ENCODE measurements at regions not wholly inside any gene's neighbourhood (a gene's known extent, or its start where the extent isn't known, plus 50 kb on each side); places are given as distances from the start of the nearest gene placed in this dataset.

- 83% methylated on average over 4 of the region's 4 CpGs for WGBS
- ATAC-seq (no peak), DNase-seq (no peak)
- intact Hi-C loops (cut with DNase I), result no loop called here
- Histone ChIP-seq H3K27me3 (ENCODE audit: control insufficient read depth, insufficient read depth) (no peaks in the 10 kb centered on the region), H3K9me3 (ENCODE audit: control insufficient read depth, low read length) (no peaks in the 10 kb centered on the region), H3K27ac (ENCODE audit: low read length) (no peak overlapping the region), H3K4me3 (ENCODE audit: low read length) (no peak overlapping the region), H3K4me1 (ENCODE audit: control insufficient read depth, insufficient read depth, low read length) (no peaks in the 10 kb centered on the region)
Observed at GRCh38 chr10:61336831-61337230, 116.3 kb downstream of the TMEM26 start.

DNA sequence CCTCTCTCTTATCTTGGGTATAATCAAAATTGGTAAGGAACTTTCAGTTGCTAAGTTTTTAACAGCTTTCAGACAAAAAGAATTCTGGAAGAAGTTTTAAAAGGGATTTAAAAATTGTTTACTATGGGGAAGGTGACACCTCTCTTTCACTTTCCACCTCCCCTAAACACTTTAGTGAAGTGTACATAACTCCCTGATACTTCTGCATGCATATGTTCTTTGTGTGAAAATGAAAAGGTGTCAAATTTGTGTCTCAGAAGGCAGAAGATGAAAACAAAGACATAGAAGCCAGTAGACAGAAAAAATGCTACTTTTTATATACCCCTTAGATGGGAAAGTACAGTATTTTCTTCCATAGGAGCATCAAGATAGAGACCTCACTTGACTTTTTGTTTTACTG, 117.8 kb downstream of the TMEM26 start:
- Histone ChIP-seq H3K4me1 (ENCODE audit: control insufficient read depth, insufficient read depth, low read length) (no peaks in the 10 kb centered on the region), H3K27me3 (ENCODE audit: control insufficient read depth, insufficient read depth) (no peaks in the 10 kb centered on the region), H3K9me3 (ENCODE audit: control insufficient read depth, low read length) (no peaks in the 10 kb centered on the region), H3K4me3 (ENCODE audit: low read length) (no peak overlapping the region), H3K27ac (ENCODE audit: low read length) (no peak overlapping the region)
- no peak for DNase-seq
- no peak for ATAC-seq
- intact Hi-C loops (cut with DNase I), result no loop called here

GRCh38 chr10:61332581-61332980, 120.6 kb downstream of the TMEM26 start:
- no peaks in the 10 kb centered on the region for H3K27me3 ChIP-seq (ENCODE audit: control insufficient read depth, insufficient read depth)
- DNase-seq (no peak), ATAC-seq (no peak)
- intact Hi-C loops (cut with DNase I), result no loop called here
- H3K9me3 ChIP-seq (ENCODE audit: control insufficient read depth, low read length), result no peaks in the 10 kb centered on the region
- WGBS, result 41% methylated on average over 4 of the region's 4 CpGs
- H3K4me3 ChIP-seq (ENCODE audit: low read length), result no peak overlapping the region
- no peak overlapping the region for H3K27ac ChIP-seq (ENCODE audit: low read length)
- H3K4me1 ChIP-seq (ENCODE audit: control insufficient read depth, insufficient read depth, low read length), result no peaks in the 10 kb centered on the region

GRCh38 chr10:61330669-61331068, 122.5 kb downstream of the TMEM26 start:
- H3K27me3 ChIP-seq (ENCODE audit: control insufficient read depth, insufficient read depth), result no peaks in the 10 kb centered on the region
- DNase-seq (no peak), ATAC-seq (no peak)
- H3K9me3 ChIP-seq (ENCODE audit: control insufficient read depth, low read length), result no peaks in the 10 kb centered on the region
- 71% methylated on average over 3 of the region's 3 CpGs for WGBS
- no peak overlapping the region for H3K4me3 ChIP-seq (ENCODE audit: low read length)
- H3K27ac ChIP-seq (ENCODE audit: low read length), result no peak overlapping the region
- H3K4me1 ChIP-seq (ENCODE audit: control insufficient read depth, insufficient read depth, low read length), result no peaks in the 10 kb centered on the region
- intact Hi-C loops (cut with DNase I), result no loop called here

GRCh38 chr10:61329854-61330253, 123.3 kb downstream of the TMEM26 start:
- DNase-seq, result no peak
- Histone ChIP-seq H3K4me3 (ENCODE audit: low read length) (no peak overlapping the region), H3K4me1 (ENCODE audit: control insufficient read depth, insufficient read depth, low read length) (no peaks in the 10 kb centered on the region), H3K27me3 (ENCODE audit: control insufficient read depth, insufficient read depth) (no peaks in the 10 kb centered on the region), H3K9me3 (ENCODE audit: control insufficient read depth, low read length) (no peaks in the 10 kb centered on the region), H3K27ac (ENCODE audit: low read length) (no peak overlapping the region)
- WGBS, result 88% methylated on average over 2 of the region's 2 CpGs
- ATAC-seq, result no peak
- intact Hi-C loops (cut with DNase I), result no loop called here

- H3K9me3 ChIP-seq (ENCODE audit: control insufficient read depth, low read length), result no peaks in the 10 kb centered on the region
- DNase-seq (no peak), ATAC-seq (no peak)
- intact Hi-C loops (cut with DNase I), result no loop called here
- H3K27me3 ChIP-seq (ENCODE audit: control insufficient read depth, insufficient read depth), result no peaks in the 10 kb centered on the region
- H3K4me3 ChIP-seq (ENCODE audit: low read length), result no peak overlapping the region
- WGBS, result 51% methylated on average over 5 of the region's 5 CpGs
- H3K27ac ChIP-seq (ENCODE audit: low read length), result no peak overlapping the region
- no peaks in the 10 kb centered on the region for H3K4me1 ChIP-seq (ENCODE audit: control insufficient read depth, insufficient read depth, low read length)
Observed at GRCh38 chr10:61325223-61325960, 127.8 kb downstream of the TMEM26 start.

- no peak overlapping the region for H3K27ac ChIP-seq (ENCODE audit: low read length)
- intact Hi-C loops (cut with DNase I), result no loop called here
- no peak for ATAC-seq
- no peaks in the 10 kb centered on the region for H3K27me3 ChIP-seq (ENCODE audit: control insufficient read depth, insufficient read depth)
- no peak overlapping the region for H3K4me3 ChIP-seq (ENCODE audit: low read length)
- no peak for DNase-seq
- H3K9me3 ChIP-seq (ENCODE audit: control insufficient read depth, low read length), result no peaks in the 10 kb centered on the region
- H3K4me1 ChIP-seq (ENCODE audit: control insufficient read depth, insufficient read depth, low read length), result no peaks in the 10 kb centered on the region
Observed at GRCh38 chr10:61323726-61324125, 129.5 kb downstream of the TMEM26 start.

DNA sequence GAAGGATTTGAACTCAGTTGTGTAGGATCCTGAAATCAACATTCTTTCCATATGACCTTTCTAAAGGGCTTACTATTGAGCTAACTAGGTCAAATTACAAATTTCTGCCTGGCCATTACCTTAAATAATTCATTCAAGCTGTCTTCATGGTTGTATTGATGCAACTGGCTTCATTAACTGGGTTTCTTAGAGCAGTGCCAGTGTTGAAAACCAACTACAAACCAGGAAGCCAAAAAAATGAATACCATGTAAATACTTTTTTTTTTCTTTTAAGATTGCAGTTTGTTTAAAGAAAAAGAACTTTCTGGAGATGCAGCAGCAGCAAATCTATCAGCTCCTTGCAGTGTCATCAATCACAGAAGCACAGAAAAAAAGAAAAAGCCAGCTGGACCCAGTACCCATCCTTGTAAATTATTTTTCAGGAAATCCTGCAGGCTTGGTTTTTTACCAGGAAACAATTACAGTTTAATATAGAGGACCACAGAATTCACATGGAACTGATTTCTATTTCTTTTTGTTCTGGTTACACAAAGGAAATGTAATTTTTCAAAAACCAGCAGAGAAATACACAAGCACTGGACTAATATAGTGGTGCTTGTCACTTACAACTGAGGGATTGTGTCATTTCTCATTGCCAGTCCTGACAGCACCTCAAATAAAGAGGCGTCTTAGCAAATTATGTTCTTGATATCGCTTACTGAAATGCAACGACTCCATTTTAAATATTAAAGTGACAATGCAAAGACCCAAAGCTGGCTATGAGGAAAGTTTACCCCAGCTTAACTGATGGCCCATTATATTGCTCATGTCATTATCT, 131.9 kb downstream of the TMEM26 start:
- 73% methylated on average over 3 of the region's 3 CpGs for WGBS
- H3K4me1 ChIP-seq (ENCODE audit: control insufficient read depth, insufficient read depth, low read length), result no peaks in the 10 kb centered on the region
- H3K9me3 ChIP-seq (ENCODE audit: control insufficient read depth, low read length), result no peaks in the 10 kb centered on the region
- intact Hi-C loops (cut with DNase I), result no loop called here
- H3K27ac ChIP-seq (ENCODE audit: low read length), result no peak overlapping the region
- no peak overlapping the region for H3K4me3 ChIP-seq (ENCODE audit: low read length)
- H3K27me3 ChIP-seq (ENCODE audit: control insufficient read depth, insufficient read depth), result no peaks in the 10 kb centered on the region
- ATAC-seq (no peak), DNase-seq (no peak)

GRCh38 chr10:61320257-61320587, 133.0 kb downstream of the TMEM26 start:
- Histone ChIP-seq H3K4me3 (ENCODE audit: low read length) (no peak overlapping the region), H3K4me1 (ENCODE audit: control insufficient read depth, insufficient read depth, low read length) (no peaks in the 10 kb centered on the region), H3K27ac (ENCODE audit: low read length) (no peak overlapping the region), H3K9me3 (ENCODE audit: control insufficient read depth, low read length) (no peaks in the 10 kb centered on the region), H3K27me3 (ENCODE audit: control insufficient read depth, insufficient read depth) (peaks cover 2% of the 10 kb centered on the region)
- 96% methylated on average over 5 of the region's 5 CpGs for WGBS
- no peak for ATAC-seq
- intact Hi-C loops (cut with DNase I), result no loop called here
- DNase-seq, result no peak

DNA sequence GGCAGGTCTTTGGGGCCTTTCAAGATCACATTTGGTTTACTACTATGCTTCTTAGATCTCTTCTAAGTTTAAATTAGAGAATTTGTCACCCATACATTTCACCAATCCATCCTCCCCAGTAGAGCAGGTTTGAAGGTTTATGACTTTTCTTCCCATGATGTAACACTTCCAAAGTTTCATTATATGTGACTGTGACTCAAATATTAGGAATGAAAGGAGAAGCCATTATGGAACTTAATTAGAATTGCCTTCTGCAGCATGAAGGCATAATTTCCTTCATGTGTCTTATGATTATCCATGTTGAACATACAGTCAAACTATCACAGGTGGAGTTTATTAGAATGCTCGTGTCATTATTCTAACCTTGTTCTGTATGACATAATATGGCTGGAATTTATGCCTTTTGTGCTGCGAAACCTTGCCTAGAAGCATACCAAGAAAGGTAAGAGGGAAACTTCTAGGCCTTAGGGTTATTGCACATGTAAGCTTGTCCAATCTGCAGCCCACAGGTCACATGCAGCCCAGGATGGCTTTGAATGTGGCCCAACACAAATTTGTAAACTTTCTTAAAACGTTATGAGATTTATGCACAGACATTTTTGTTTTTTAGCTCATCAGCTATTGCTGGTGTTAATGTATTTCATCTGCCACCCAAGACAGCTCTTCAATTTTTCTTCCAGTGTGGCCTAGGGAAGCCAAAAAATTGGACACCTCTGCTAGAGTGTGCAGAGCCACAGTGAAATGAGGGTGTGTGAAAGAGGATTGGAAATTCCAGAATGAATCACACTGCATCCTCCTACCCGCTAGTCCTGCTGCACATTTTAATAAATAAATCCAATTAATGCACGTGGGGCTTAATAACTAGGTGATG, 133.6 kb downstream of the TMEM26 start:
- ATAC-seq (no peak), DNase-seq (no peak)
- H3K27ac ChIP-seq (ENCODE audit: low read length), result no peak overlapping the region
- intact Hi-C loops (cut with DNase I), result no loop called here
- WGBS, result 87% methylated on average over 5 of the region's 5 CpGs
- no peak overlapping the region for H3K4me3 ChIP-seq (ENCODE audit: low read length)
- H3K27me3 ChIP-seq (ENCODE audit: control insufficient read depth, insufficient read depth), result peaks cover 2% of the 10 kb centered on the region
- H3K9me3 ChIP-seq (ENCODE audit: control insufficient read depth, low read length), result no peaks in the 10 kb centered on the region
- no peaks in the 10 kb centered on the region for H3K4me1 ChIP-seq (ENCODE audit: control insufficient read depth, insufficient read depth, low read length)

DNA sequence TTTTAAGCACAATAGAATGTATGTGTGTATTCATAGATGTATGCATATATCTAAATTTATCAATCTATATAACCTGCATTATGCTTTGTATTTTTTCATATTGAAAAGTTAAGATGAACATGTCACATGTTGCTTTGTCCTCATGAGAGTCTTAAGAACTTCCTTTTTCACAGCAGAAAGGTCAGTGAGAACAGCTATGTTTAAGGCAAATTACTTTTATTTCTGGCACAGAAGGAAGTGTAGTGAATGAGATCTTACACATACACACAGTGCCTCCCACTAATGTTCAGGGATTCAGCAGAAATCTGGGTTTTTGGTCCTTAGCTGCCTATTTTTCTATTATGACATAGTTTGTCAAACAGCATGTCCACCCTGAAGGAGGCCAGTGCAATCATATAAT, 134.8 kb downstream of the TMEM26 start:
- Histone ChIP-seq H3K9me3 (ENCODE audit: control insufficient read depth, low read length) (no peaks in the 10 kb centered on the region), H3K27me3 (ENCODE audit: control insufficient read depth, insufficient read depth) (peaks cover 2% of the 10 kb centered on the region), H3K4me3 (ENCODE audit: low read length) (no peak overlapping the region), H3K4me1 (ENCODE audit: control insufficient read depth, insufficient read depth, low read length) (no peaks in the 10 kb centered on the region), H3K27ac (ENCODE audit: low read length) (no peak overlapping the region)
- no peak for DNase-seq
- intact Hi-C loops (cut with DNase I), result no loop called here
- no peak for ATAC-seq

Measured in right cardiac atrium (tissue), 5 donors.